ENCODE measurements at regions not wholly inside any gene's neighbourhood (a gene's known extent, or its start where the extent isn't known, plus 50 kb on each side); places are given as distances from the start of the nearest gene placed in this dataset.

- TF ChIP-seq CTCF (IDR thresholded peaks at IDR 0.05) (no peak), EP300 (IDR thresholded peaks at IDR 0.05) (peak; percentile 25 to 63)
Observed at GRCh38 chr15:93179072-93179471, 90.1 kb upstream of the RGMA start.

Measured in tibial nerve (tissue), 4 donors.